H1 (cell line): ENCODE measurements at regions not wholly inside any gene's neighbourhood (a gene's known extent, or its start where the extent isn't known, plus 50 kb on each side); places are given as distances from the start of the nearest gene placed in this dataset.

ENCODE experiments used
- FOSL1 ChIP-seq: IDR thresholded peaks from 2 replicates; pipeline ENCODE4 v1.6.1; 2011; ENCODE audit warnings: mild to moderate bottlenecking, low read depth, low read length, moderate library complexity; ENCODE audit not compliant: insufficient read depth
- SP1 ChIP-seq: IDR thresholded peaks from 2 replicates; pipeline ENCODE4 v1.6.1; 2011; ENCODE audit warnings: low read depth, low read length
- TAF1 ChIP-seq: IDR thresholded peaks from 2 replicates; pipeline ENCODE4 v1.6.1; 2011; ENCODE audit warnings: mild to moderate bottlenecking, low read depth, low read length
- TF ChIP-seq, protein P1 (sequence below), 3 experiments: IDR thresholded peaks; 1 replicate in 2 of 3; 2 replicates in 1 of 3; pipeline versions ENCODE4 v1.5.1 to v1.6.1; 2011; ENCODE audit warnings: low read length in 3 of 3, mild to moderate bottlenecking in 3 of 3, inconsistent platforms in 2 of 3, low read depth in 1 of 3, moderate library complexity in 1 of 3; ENCODE audit not compliant: insufficient read depth in 1 of 3; ENCODE audit errors: control extremely low read depth in 1 of 3

DNA sequence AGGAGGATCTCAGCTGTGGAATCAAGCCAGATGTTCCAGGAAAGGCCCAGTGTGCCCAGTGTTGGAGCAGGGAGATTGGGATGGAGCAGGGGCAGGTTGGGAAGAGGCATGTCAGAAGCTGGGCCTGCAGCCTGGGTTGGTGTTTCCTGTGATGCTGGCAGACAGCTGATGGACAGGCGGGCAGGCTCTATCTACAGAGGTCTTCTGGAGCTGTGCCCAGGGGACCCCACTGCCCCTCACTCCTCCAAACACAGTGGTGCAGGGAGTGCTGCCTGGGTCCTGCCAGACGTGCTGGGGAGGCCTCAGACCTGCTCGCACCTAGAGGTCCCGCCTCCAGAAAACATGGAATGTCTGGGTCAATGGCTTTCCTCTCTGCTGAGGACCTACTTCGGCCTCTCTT is 182.9 kb upstream of the TCERG1L start:
- TF ChIP-seq SP1, result no peak
- no peak for TF ChIP-seq FOSL1
- TF ChIP-seq, protein P1, sequence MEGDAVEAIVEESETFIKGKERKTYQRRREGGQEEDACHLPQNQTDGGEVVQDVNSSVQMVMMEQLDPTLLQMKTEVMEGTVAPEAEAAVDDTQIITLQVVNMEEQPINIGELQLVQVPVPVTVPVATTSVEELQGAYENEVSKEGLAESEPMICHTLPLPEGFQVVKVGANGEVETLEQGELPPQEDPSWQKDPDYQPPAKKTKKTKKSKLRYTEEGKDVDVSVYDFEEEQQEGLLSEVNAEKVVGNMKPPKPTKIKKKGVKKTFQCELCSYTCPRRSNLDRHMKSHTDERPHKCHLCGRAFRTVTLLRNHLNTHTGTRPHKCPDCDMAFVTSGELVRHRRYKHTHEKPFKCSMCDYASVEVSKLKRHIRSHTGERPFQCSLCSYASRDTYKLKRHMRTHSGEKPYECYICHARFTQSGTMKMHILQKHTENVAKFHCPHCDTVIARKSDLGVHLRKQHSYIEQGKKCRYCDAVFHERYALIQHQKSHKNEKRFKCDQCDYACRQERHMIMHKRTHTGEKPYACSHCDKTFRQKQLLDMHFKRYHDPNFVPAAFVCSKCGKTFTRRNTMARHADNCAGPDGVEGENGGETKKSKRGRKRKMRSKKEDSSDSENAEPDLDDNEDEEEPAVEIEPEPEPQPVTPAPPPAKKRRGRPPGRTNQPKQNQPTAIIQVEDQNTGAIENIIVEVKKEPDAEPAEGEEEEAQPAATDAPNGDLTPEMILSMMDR (IDR thresholded peaks at IDR 0.05; ENCODE audit: control extremely low read depth in 1 of 3, insufficient read depth in 1 of 3, low read depth in 1 of 3, low read length in 3 of 3), result no peak
- TF ChIP-seq TAF1, result no peak
